B cell (primary cell): ENCODE measurements at regions not wholly inside any gene's neighbourhood (a gene's known extent, or its start where the extent isn't known, plus 50 kb on each side); places are given as distances from the start of the nearest gene placed in this dataset.

Experiments used
- CTCF ChIP-seq: fragments of 200-600 bp; IDR thresholded peaks from one replicate; pipeline ENCODE4 v1.8.0; 2022; ENCODE audit warnings: antibody characterized with exemption, mild to moderate bottlenecking
- EZH2 ChIP-seq: IDR thresholded peaks from 2 replicates; pipeline ENCODE4 v1.6.1; 2012; ENCODE audit warnings: borderline replicate concordance, low read depth, mild to moderate bottlenecking, moderate library complexity, low read length; ENCODE audit not compliant: insufficient read depth, poor library complexity, severe bottlenecking

GRCh38 chr5:6166698-6167394, 211.5 kb downstream of the MED10 start:
- TF ChIP-seq CTCF = no peak
- no peak for TF ChIP-seq EZH2
